ENCODE measurements at regions not wholly inside any gene's neighbourhood (a gene's known extent, or its start where the extent isn't known, plus 50 kb on each side); places are given as distances from the start of the nearest gene placed in this dataset.

DNA sequence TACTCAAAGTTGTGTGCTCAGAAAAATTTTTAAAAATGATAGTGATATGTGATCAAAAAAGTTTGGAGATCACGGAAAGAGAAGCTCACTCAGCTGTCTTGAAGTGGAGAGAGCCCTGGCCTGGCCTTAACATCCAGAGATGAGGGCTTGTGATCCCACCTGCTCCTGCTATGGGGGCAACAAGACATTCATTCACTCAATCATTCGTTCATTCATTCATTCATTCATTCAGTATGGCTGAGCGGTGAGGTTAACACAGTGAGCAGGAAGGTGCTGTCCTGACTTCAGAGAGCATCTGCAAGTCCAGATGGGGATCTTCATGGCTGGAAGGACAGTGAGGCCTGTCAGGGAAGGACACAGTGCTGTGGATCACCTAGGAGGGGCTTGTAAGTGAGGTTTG lies 112.3 kb downstream of the SLC25A47 start:
- in situ Hi-C loops (cut with MboI; ENCODE audit: low sequenced_read_pairs, unreplicated experiment) = no loop called here
- TF ChIP-seq CTCF (IDR thresholded peaks at IDR 0.05; ENCODE audit: borderline replicate concordance, control extremely low read depth, extremely low read depth, insufficient read depth, missing control alignments) = no peak
- no peak for DNase-seq (ENCODE audit: low spot score)

DNA sequence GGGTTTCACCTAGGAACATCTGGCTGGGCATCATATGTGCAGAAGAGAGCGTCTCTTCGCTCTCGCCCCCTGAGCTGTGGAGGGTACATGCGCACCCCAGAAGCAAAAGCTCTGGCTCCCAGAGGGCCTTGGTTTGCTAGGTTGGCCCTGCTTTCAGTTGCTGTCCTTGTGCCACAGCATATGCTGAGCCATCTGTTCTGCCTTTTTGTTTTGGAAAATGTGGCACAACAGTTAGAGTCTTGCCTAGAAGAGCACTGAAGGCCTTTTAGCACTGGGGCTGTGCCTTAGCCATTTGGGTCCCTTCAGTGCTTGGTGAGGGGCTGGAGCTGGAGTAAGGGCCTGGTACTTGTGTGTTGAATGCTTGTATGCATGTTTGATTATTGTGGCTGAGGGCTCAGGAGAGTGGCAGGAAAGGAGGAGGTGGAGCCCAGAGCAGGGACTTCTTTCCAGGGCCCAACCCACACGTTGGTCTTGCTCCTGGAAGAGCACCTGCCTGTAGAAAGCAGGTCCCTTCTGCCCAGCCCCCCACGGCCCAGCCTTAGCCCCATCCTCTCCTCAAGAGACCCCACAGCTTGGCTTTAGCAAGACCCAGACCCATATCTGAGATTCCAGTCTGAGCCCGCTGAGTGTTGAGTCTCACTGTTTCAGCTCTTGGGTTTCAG lies 113.7 kb downstream of the SLC25A47 start:
- no peak for TF ChIP-seq CTCF (IDR thresholded peaks at IDR 0.05; ENCODE audit: borderline replicate concordance, control extremely low read depth, extremely low read depth, insufficient read depth, missing control alignments)
- DNase-seq (ENCODE audit: low spot score) = no peak
- in situ Hi-C loops (cut with MboI; ENCODE audit: low sequenced_read_pairs, unreplicated experiment) = no loop called here

- in situ Hi-C loops (cut with MboI; ENCODE audit: low sequenced_read_pairs, unreplicated experiment) = no loop called here
- TF ChIP-seq CTCF (IDR thresholded peaks at IDR 0.05; ENCODE audit: borderline replicate concordance, control extremely low read depth, extremely low read depth, insufficient read depth, missing control alignments) = no peak
- no peak for DNase-seq (ENCODE audit: low spot score)
These were observed 115.1 kb downstream of the SLC25A47 start for GRCh38 chr14:100438271-100438670.

GRCh38 chr14:100438678-100439592 lies 115.8 kb downstream of the SLC25A47 start:
- TF ChIP-seq CTCF (IDR thresholded peaks at IDR 0.05; ENCODE audit: borderline replicate concordance, control extremely low read depth, extremely low read depth, insufficient read depth, missing control alignments) = no peak
- DNase-seq (ENCODE audit: low spot score) = no peak

DNA sequence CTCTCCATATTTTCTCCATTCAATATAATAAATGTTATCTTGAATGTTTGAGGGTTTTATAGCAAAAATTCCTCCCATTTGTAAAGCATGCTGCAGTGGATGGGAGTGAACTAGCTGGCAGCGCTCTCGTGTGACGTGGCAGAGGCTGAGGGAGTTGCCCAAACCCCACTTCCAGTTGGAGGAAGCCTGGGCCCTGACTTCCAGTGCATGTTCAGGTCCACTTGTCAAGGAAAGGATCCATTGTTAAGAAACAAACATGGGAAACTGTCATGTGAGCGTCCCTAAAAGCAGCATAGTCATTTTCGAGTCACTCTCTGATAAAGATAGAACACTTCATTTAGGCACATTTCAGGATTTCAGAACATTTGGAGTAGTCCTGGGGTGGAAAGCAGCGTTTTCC lies 116.6 kb downstream of the SLC25A47 start:
- DNase-seq (ENCODE audit: low spot score) = no peak
- in situ Hi-C loops (cut with MboI; ENCODE audit: low sequenced_read_pairs, unreplicated experiment) = no loop called here
- TF ChIP-seq CTCF (IDR thresholded peaks at IDR 0.05; ENCODE audit: borderline replicate concordance, control extremely low read depth, extremely low read depth, insufficient read depth, missing control alignments) = no peak

More at GRCh38 chr14:100438678-100439592, 115.8 kb downstream of the SLC25A47 start:
- in situ Hi-C loops (cut with MboI; ENCODE audit: low sequenced_read_pairs, unreplicated experiment) = no loop called here

DNA sequence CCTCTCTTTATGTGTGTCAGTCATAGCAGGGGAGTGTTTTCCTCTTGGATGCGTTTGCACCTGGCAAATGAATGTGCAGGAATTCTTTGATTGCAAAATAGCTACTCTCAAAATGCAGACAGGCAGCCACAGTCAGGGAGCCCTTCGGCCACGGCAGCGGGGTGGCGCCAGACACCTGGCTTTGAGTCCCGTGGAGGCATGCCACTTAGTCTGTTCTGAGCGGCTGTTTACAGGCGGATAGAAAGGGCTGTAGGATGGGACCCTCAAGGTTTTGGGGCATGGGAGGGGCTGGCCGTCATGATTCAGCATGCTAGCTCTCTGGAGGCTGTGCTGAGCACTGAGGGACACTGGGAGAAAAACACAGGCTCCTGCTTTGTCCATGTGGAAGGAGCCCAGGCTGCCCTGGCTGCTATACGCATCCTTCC lies 117.1 kb downstream of the SLC25A47 start:
- in situ Hi-C loops (cut with MboI; ENCODE audit: low sequenced_read_pairs, unreplicated experiment) = no loop called here
- DNase-seq (ENCODE audit: low spot score) = peak; percentile 63

More for the DNA sequence above, 117.1 kb downstream of the SLC25A47 start:
- peak; percentile 53 for TF ChIP-seq CTCF (IDR thresholded peaks at IDR 0.05; ENCODE audit: borderline replicate concordance, control extremely low read depth, extremely low read depth, insufficient read depth, missing control alignments)
